ENCODE measurements at regions not wholly inside any gene's neighbourhood (a gene's known extent, or its start where the extent isn't known, plus 50 kb on each side); places are given as distances from the start of the nearest gene placed in this dataset.

DNA sequence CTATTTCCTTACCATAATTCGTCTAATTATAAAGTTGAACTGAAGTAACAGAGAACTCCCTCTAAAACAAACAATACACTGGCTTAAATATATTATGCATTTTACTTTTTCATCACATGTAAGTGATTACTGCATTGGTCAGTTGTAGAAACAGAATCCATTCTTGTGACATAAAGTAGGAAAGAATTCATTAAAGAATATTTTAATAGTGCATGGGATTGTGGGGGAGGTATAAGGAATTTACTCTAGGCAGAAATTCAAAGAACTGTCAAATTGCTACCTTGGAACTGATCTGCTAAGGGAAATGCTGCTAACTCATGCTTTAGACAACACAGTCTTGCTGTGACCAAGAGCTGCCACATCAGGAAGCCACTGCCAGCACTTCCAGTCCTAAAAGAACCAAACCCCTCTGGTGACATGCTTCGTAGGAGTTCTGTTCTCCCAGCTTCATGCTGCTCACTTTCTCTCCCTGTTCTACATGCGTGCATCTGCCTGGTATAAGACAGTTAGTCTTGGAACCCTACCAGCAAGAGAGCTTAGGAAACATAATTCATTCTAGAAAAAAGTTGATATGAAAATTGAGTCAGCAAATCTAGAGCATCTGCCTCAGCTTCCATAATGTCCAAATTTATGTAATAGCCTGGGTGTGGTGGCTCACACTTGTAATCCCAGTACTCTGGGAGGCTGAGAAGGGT lies 1137.6 kb upstream of the NXPH2 start:
- no peak overlapping the region for H3K27ac ChIP-seq
- TF ChIP-seq, protein P1, sequence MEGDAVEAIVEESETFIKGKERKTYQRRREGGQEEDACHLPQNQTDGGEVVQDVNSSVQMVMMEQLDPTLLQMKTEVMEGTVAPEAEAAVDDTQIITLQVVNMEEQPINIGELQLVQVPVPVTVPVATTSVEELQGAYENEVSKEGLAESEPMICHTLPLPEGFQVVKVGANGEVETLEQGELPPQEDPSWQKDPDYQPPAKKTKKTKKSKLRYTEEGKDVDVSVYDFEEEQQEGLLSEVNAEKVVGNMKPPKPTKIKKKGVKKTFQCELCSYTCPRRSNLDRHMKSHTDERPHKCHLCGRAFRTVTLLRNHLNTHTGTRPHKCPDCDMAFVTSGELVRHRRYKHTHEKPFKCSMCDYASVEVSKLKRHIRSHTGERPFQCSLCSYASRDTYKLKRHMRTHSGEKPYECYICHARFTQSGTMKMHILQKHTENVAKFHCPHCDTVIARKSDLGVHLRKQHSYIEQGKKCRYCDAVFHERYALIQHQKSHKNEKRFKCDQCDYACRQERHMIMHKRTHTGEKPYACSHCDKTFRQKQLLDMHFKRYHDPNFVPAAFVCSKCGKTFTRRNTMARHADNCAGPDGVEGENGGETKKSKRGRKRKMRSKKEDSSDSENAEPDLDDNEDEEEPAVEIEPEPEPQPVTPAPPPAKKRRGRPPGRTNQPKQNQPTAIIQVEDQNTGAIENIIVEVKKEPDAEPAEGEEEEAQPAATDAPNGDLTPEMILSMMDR (IDR thresholded peaks at IDR 0.05): no peak
- TF ChIP-seq ZFX (IDR thresholded peaks at IDR 0.05; ENCODE audit: borderline replicate concordance): no peak

DNA sequence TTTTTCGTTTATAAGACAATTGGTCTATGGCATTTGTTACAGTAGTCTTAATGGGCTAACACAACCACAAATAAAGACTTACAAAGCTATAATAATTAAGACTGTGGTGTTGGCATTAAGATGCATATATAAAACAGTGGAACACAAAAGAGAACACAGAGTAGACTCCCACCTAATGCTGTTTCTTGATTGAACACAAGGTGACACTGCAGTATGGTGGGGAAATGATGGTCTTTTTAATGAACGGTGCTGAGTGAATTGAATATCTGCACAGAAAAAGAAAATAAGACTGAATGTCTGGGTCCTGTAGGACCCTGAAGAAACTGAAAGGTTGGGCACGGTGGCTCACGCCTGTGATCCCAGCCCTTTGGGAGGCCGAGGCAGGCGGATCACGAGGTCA lies 1136.6 kb upstream of the NXPH2 start:
- no peak overlapping the region for H3K27ac ChIP-seq
- TF ChIP-seq, protein P1 (IDR thresholded peaks at IDR 0.05): no peak
- no peak for TF ChIP-seq ZFX (IDR thresholded peaks at IDR 0.05; ENCODE audit: borderline replicate concordance)

DNA sequence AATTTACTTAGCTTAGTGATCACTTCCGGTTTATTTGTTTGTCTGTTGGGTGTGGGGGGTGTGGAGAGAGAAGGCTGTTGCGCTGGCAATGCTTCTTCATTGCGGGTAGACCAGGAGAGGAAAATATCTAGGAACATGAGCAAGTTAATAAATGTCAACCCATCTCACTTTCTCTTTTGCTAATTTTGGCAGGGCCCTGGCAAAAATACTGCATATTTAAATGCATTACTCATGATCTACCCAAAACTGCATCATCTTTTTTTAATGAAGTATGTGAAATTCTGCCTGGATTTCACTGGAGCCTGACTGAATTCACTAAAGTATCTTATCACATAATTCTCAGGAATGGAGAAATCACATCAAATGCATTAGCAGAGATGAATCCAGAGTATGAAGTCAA lies 1131.0 kb upstream of the NXPH2 start:
- H3K27ac ChIP-seq: no peak overlapping the region
- TF ChIP-seq, protein P1 (IDR thresholded peaks at IDR 0.05): no peak
- TF ChIP-seq ZFX (IDR thresholded peaks at IDR 0.05; ENCODE audit: borderline replicate concordance): no peak

DNA sequence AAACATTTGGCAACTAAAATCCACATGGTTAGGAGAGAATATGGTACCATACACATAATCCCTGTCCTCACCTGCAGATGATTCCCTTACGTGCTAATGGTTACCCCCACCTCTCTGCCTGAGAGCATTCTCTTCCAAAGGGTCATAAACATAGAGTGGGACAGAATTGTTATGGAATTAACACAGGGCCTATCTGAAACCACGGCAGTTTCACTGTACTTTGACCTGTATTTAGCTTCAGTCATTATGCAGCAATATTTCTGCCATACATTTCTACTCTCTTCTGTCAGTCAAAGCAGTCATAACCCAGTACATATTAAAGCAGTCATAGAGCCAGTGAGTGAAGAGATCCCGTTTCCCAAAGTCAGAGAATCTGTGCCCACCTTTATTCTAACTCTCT lies 1128.9 kb upstream of the NXPH2 start:
- TF ChIP-seq, protein P1 (IDR thresholded peaks at IDR 0.05): no peak
- no peak for TF ChIP-seq ZFX (IDR thresholded peaks at IDR 0.05; ENCODE audit: borderline replicate concordance)
- H3K27ac ChIP-seq: no peak overlapping the region

DNA sequence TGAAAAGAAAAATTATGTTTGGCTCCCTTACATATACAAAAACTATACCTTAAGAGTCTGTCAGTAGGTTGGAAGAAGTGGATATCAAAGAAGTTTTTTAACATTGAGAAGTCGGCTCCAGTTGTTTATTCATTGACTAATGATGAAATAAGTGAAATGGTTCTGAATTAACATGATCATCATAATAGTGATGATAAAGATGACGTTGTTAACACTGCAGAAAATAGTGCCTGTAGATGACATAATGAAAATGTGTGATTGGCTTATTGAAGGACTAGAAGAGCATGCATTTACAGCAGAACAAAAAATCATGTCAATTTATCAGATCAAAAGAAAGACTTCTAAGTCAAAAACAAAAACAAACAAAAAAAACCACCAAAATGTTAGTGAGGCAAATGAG lies 1125.4 kb upstream of the NXPH2 start:
- H3K27ac ChIP-seq: no peak overlapping the region
- TF ChIP-seq, protein P1 (IDR thresholded peaks at IDR 0.05): no peak
- no peak for TF ChIP-seq ZFX (IDR thresholded peaks at IDR 0.05; ENCODE audit: borderline replicate concordance)

DNA sequence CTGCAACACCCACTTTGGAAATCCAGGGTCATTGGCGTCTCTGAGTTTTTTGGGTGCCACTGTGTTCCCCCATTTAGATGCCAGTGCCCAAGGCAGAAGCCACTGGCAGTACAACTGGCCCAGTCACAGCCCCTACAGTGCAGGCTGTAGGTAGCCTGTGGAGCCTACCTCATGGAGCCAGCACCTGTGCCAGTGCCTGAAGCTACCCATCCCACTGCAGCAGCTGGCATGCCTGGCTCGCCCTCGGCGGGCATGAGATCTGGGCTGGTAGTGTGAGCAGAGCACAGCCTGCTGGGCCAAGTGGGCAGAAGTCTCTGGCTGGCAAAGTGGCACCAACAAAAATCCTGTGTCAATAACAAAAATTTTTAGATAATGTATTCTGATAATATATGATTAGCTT lies 1111.4 kb upstream of the NXPH2 start:
- no peak overlapping the region for H3K27ac ChIP-seq
- no peak for TF ChIP-seq ZFX (IDR thresholded peaks at IDR 0.05; ENCODE audit: borderline replicate concordance)
- TF ChIP-seq, protein P1 (IDR thresholded peaks at IDR 0.05): no peak

DNA sequence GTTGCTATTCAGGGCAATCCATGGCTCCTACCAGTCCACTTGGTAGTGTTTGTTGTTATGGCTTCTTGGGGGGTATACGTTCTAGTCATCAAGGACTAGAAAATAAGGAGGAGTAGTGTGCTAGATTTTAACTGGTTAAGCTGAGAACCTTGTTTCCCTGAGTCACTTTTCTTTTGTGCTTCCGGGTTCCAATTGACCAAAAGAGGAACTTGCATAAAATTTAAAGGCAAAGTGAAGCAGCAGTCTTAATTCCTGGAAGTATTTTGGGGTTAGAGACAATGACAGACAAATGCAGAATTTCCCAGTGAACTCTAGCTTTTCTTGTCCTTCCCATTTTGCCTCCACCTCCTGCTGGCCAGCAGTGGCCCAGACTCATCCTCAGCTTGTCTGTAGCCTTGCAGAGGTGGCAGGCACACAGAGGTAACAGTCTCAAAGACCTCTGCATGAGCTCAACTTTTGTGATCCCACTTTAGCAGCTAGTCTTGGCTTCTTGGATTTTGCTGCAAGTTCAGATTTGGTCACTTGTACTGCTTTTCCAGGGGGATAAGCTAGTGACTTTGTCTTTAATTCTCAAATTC lies 1105.8 kb upstream of the NXPH2 start:
- H3K27ac ChIP-seq: no peak overlapping the region
- TF ChIP-seq ZFX (IDR thresholded peaks at IDR 0.05; ENCODE audit: borderline replicate concordance): no peak
- TF ChIP-seq, protein P1 (IDR thresholded peaks at IDR 0.05): no peak

Measured in 22Rv1 (cell line).